Natural killer cell treated with Interleukin-12 subunit alpha and Interleukin-12 subunit beta and Interleukin-15 and Interleukin-18, amount 100 ng/mL, for 72 hours (primary cell): ENCODE measurements at regions not wholly inside any gene's neighbourhood (a gene's known extent, or its start where the extent isn't known, plus 50 kb on each side); places are given as distances from the start of the nearest gene placed in this dataset.
"Not testable (repeated sequence)": the region's sequence is repeated elsewhere in the genome, so short reads cannot be mapped to it uniquely, and the experiment has no call there.

Experiments
- ATAC-seq, 2 donors: fragments of 150-1000 bp; cut with Tn5 transposase in 1 of 2; sonication (Bioruptor Pico), chemical (Tn5 transposase) in 1 of 2; 2 replicates each; pipeline ENCODE4 v1.10.0; 2021
- DNase-seq: peaks from one replicate; pipeline ENCODE4 v3.0.0; 2022; ENCODE audit warnings: low spot score
- H3K27ac Mint-ChIP-seq, 2 donors: 1 replicate in 1 of 2; 2 replicates in 1 of 2; pipeline ENCODE4 v1.8.0; 2022; ENCODE audit warnings: mixed read lengths in 2 of 2, mild to moderate bottlenecking in 1 of 2, moderate library complexity in 1 of 2
- H3K27me3 Mint-ChIP-seq, 2 donors: 1 replicate in 1 of 2; 2 replicates in 1 of 2; pipeline ENCODE4 v1.8.0; 2022; ENCODE audit warnings: mixed read lengths in 2 of 2
- H3K36me3 Mint-ChIP-seq: one replicate; pipeline ENCODE4 v1.8.0; 2022; ENCODE audit warnings: mixed read lengths
- H3K4me1 Mint-ChIP-seq, 2 donors: 1 replicate in 1 of 2; 2 replicates in 1 of 2; pipeline ENCODE4 v1.8.0; 2022; ENCODE audit warnings: low read depth in 2 of 2, mixed read lengths in 2 of 2, mild to moderate bottlenecking in 1 of 2
- H3K4me3 Mint-ChIP-seq: one replicate; pipeline ENCODE4 v1.8.0; 2022; ENCODE audit warnings: mixed read lengths
- H3K9me3 Mint-ChIP-seq: 2 replicates; pipeline ENCODE4 v1.8.0; 2022; ENCODE audit warnings: mixed read lengths

- H3K27me3 Mint-ChIP-seq: no peaks in the 10 kb centered on the region
- H3K36me3 Mint-ChIP-seq: no peaks in the 10 kb centered on the region
- ATAC-seq: no peak
- H3K27ac Mint-ChIP-seq: no peak overlapping the region
- no peak for DNase-seq
- peaks cover 4 to 9% of the 10 kb centered on the region in 2 donors for H3K4me1 Mint-ChIP-seq
- H3K4me3 Mint-ChIP-seq: no peak overlapping the region
- no peaks in the 10 kb centered on the region for H3K9me3 Mint-ChIP-seq
Measured at GRCh38 chr7:159212226-159212625, 67.6 kb upstream of the VIPR2 start.

GRCh38 chr7:159211540-159212182 is 67.0 kb upstream of the VIPR2 start:
- Mint-ChIP-seq H3K36me3 (no peaks in the 10 kb centered on the region), H3K4me1 (peaks cover 4 to 9% of the 10 kb centered on the region in 2 donors), H3K4me3 (no peak overlapping the region), H3K9me3 (no peaks in the 10 kb centered on the region), H3K27me3 (peaks cover 0 to 1% of the 10 kb centered on the region in 2 donors), H3K27ac (no peak overlapping the region)
- no peak for DNase-seq
- ATAC-seq: no peak

GRCh38 chr7:159210581-159211235 is 66.0 kb upstream of the VIPR2 start:
- Mint-ChIP-seq H3K4me3 (peak overlapping the region; percentile 40), H3K36me3 (no peaks in the 10 kb centered on the region), H3K9me3 (no peaks in the 10 kb centered on the region), H3K4me1 (peaks cover 4 to 9% of the 10 kb centered on the region in 2 donors), H3K27me3 (peaks cover 0 to 3% of the 10 kb centered on the region in 2 donors), H3K27ac (no peak overlapping the region)
- DNase-seq: no peak
- no peak for ATAC-seq

DNA sequence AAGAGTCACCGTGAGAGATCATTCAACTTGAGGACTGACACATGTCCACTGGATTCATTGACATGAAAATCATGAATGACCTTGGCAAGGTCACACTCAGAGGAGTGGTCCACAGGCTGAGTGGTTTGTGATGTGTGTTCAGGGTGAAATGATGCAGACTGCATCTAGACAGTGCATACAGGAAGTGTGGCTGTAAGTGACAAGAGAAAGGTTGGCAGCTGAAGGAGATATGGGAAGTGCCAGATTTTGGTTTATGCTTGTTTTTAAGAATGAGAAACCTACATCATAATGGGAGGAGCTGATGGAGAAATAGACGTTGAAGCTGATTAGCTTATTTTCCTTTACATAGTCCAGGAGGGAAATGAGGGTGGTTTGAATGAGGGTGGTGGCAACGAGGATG is 64.8 kb upstream of the VIPR2 start:
- ATAC-seq (peak in 1 of 2 donors; percentile 54), DNase-seq (no peak)
- H3K27me3 Mint-ChIP-seq: peaks cover 0 to 3% of the 10 kb centered on the region in 2 donors
- H3K4me1 Mint-ChIP-seq: peaks cover 7 to 8% of the 10 kb centered on the region in 2 donors
- H3K4me3 Mint-ChIP-seq: no peak overlapping the region
- no peaks in the 10 kb centered on the region for H3K9me3 Mint-ChIP-seq
- H3K36me3 Mint-ChIP-seq: no peaks in the 10 kb centered on the region
- no peak overlapping the region for H3K27ac Mint-ChIP-seq

DNA sequence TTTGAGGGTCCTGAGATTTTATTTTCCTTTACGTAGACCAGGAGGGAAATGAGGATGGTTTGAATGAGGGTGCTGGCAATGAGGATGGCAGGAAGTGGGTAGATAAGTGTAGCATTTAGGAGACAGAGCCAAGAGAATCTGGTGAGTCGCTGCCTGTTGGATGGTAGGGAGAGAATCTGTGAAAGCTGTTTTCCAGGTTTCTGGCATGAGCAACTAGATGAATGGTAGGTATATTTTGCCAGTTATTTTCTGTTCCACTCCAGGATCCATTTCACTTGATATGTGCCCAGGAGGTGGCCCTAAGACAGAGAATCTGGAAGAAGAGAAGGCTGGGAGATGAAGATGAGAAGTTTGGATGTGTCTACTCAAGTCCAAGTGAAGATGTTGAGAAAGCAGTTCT is 63.3 kb upstream of the VIPR2 start:
- Mint-ChIP-seq H3K36me3 (no peaks in the 10 kb centered on the region), H3K4me3 (no peak overlapping the region), H3K9me3 (no peaks in the 10 kb centered on the region), H3K27me3 (peaks cover 0 to 3% of the 10 kb centered on the region in 2 donors), H3K4me1 (peaks cover 4 to 8% of the 10 kb centered on the region in 2 donors), H3K27ac (no peak overlapping the region)
- ATAC-seq: no peak
- DNase-seq: no peak

- ATAC-seq: no peak
- no peak overlapping the region for H3K27ac Mint-ChIP-seq
- no peak overlapping the region for H3K4me3 Mint-ChIP-seq
- no peak for DNase-seq
- H3K4me1 Mint-ChIP-seq: peaks cover 4 to 8% of the 10 kb centered on the region in 2 donors
- no peaks in the 10 kb centered on the region for H3K9me3 Mint-ChIP-seq
- no peaks in the 10 kb centered on the region for H3K36me3 Mint-ChIP-seq
- H3K27me3 Mint-ChIP-seq: peaks cover 0 to 3% of the 10 kb centered on the region in 2 donors
Measured at GRCh38 chr7:159207393-159207792, 62.7 kb upstream of the VIPR2 start.

DNA sequence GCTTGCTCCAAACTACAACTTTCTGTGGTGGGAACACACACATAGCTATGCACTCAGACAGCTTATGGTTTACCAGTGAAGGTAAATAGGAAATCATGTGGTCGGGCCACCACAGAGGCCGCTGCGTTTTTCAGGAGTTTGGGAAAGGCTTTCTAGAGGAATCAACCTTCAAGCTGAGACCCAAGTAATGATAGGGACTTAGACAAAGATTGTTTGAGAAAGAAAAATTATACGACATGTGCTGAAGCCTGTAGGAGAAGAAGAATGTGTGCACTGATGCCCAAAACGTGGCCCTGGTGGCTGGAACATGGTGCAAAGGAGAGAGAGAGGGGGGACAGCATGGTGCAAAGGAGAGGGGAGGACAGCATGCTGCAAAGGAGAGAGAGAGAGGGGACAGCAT is 61.2 kb upstream of the VIPR2 start:
- Mint-ChIP-seq H3K4me3 (no peak overlapping the region), H3K36me3 (no peaks in the 10 kb centered on the region), H3K4me1 (peaks cover 4 to 8% of the 10 kb centered on the region in 2 donors), H3K27me3 (peaks cover 0 to 3% of the 10 kb centered on the region in 2 donors), H3K9me3 (no peaks in the 10 kb centered on the region), H3K27ac (no peak overlapping the region)
- ATAC-seq (no peak), DNase-seq (no peak)

GRCh38 chr7:159204664-159205063 is 60.0 kb upstream of the VIPR2 start:
- ATAC-seq (no peak), DNase-seq (no peak)
- H3K9me3 Mint-ChIP-seq: no peaks in the 10 kb centered on the region
- no peaks in the 10 kb centered on the region for H3K36me3 Mint-ChIP-seq
- no peak overlapping the region for H3K27ac Mint-ChIP-seq
- peaks cover 0 to 3% of the 10 kb centered on the region in 2 donors for H3K27me3 Mint-ChIP-seq
- no peak overlapping the region for H3K4me3 Mint-ChIP-seq
- peaks cover 0 to 4% of the 10 kb centered on the region in 2 donors for H3K4me1 Mint-ChIP-seq

DNA sequence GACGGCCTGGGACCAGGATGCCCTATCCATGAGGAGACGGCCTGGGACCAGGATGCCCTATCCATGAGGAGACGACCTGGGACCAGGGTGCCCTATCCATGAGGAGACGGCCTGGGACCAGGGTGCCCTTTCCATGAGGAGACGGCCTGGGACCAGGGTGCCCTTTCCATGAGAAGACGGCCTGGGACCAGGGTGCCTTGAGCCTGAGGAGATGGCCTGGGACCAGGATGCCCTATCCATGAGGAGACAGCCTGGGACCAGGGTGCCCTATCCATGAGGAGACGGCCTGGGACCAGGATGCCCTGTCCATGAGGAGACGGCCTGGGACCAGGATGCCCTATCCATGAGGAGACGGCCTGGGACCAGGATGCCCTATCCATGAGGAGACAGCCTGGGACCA is 58.6 kb upstream of the VIPR2 start:
- H3K9me3 Mint-ChIP-seq, H3K4me3 Mint-ChIP-seq, H3K36me3 Mint-ChIP-seq, H3K27ac Mint-ChIP-seq, H3K27me3 Mint-ChIP-seq, DNase-seq, ATAC-seq: not testable (repeated sequence)
- peaks cover 8 to 13% of the 10 kb centered on the region in 2 donors for H3K4me1 Mint-ChIP-seq

GRCh38 chr7:159201722-159202330 is 57.2 kb upstream of the VIPR2 start:
- Mint-ChIP-seq H3K27ac (no peak overlapping the region), H3K4me1 (peaks cover 23 to 28% of the 10 kb centered on the region in 2 donors), H3K27me3 (peaks cover 0 to 3% of the 10 kb centered on the region in 2 donors), H3K4me3 (no peak overlapping the region), H3K9me3 (no peaks in the 10 kb centered on the region), H3K36me3 (no peaks in the 10 kb centered on the region)
- no peak for ATAC-seq
- DNase-seq: no peak

DNA sequence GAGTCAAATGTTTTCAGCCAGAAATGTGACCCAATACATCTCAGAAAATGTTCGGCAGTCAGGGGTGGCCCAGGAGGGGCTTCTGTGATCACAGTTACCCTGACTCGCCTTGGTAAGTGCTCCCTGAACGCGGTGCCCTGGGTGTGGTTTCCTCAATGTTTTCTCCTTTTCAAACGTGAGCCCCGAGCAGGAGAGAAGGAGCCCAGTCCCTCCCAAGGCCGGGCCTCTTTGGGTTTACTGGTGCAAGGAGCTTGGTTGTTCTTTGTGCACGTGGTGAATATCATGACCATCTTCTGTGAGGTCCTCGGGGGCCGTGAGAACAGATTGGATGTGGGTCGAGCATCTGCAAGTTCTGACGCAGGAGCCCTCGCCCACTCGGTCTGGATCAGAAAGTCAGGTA is 55.8 kb upstream of the VIPR2 start:
- no peak overlapping the region for H3K27ac Mint-ChIP-seq

DNA sequence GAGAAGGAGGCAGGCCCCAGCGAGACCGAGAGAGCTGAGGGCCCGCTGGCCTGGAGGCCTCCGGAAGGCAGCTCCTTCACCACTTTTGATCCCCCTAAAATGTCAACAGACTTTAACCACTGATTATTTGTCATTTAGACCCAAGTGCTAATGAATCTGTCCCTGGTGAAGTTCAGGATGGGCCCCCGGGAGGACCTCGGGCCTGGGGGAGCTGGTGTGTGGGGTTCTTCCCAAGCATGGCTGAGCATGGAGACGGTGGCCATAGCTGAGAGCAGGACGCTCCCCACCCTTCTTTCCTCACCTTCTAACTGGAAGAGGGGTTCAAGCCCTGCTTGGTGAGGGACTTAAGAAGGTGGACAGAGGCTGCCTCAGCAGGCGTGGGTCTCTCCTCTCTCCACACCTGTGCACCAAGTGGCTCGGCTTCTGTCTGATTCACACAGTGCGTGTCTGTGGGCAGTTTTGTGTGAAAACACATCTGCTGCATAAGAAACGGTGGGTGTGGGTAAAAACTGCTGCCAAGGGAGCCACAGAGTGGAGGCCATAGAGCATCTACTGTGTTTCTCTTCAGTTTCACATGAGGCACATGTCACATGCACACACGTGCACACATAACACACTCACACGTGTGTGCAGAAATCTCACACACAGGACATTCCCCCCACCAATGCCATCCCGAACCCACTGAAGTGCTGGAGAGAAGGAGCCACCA is 53.5 kb upstream of the VIPR2 start:
- Mint-ChIP-seq H3K4me1 (peaks cover 44 to 55% of the 10 kb centered on the region in 2 donors), H3K4me3 (peak overlapping the region; percentile 85), H3K36me3 (no peaks in the 10 kb centered on the region), H3K27ac (peak overlapping the region; percentile 46 to 86), H3K27me3 (no peaks in the 10 kb centered on the region), H3K9me3 (no peaks in the 10 kb centered on the region)
- DNase-seq (no peak), ATAC-seq (peak; percentile 46 to 50)

More for the DNA sequence above, 55.8 kb upstream of the VIPR2 start:
- Mint-ChIP-seq H3K4me3 (no peak overlapping the region), H3K27me3 (no peaks in the 10 kb centered on the region), H3K36me3 (no peaks in the 10 kb centered on the region), H3K4me1 (peaks cover 32 to 34% of the 10 kb centered on the region in 2 donors), H3K9me3 (no peaks in the 10 kb centered on the region)
- no peak for DNase-seq
- no peak for ATAC-seq

DNA sequence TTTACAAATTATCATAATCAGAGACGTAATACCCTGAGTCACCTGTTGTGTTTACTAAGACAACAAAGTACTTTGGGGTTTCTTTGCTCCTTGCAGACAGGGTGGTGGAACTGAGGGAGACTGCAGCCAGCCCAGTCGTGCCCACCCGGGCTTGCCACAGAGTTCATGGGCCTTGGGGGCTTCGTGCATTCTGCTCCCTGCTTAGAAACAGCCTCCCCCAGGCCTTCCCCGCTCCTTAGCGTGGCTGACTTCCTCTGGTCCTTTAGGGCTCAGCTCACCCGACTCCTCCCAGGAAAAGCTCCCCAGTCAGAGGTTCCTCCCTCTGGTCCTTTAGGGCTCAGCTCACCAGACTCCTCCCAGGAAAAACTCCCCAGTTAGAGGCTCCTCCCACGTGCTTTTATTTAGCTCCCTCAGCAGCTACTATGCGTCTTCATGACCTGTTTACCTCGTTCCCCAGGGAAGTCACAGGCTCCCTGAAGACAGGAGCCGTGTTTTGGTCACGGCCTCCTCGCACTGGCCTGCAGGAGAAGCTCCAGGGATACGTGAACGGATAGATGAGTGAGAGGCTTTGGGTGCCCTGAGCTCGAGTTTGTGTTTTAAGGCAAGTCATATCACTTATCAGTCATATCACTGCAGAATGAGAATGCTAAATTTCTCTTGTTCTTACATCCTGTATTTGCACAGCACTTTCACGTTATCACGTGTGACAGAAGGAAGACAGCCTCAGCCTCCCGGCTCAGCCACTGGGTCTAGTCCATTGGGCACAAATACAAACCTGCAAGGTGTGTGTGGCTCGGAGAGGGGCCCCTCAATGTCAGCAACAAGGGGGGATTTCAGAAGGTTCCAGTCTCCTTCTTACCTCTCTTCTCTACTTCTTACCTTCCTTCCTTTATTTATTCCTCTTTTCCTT is 52.7 kb upstream of the VIPR2 start:
- H3K4me1 Mint-ChIP-seq: peaks cover 48 to 57% of the 10 kb centered on the region in 2 donors
- no peaks in the 10 kb centered on the region for H3K36me3 Mint-ChIP-seq
- no peak for DNase-seq
- no peaks in the 10 kb centered on the region for H3K27me3 Mint-ChIP-seq
- no peaks in the 10 kb centered on the region for H3K9me3 Mint-ChIP-seq
- peak overlapping the region; percentile 85 for H3K4me3 Mint-ChIP-seq
- peak; percentile 67 to 87 for ATAC-seq
- H3K27ac Mint-ChIP-seq: peak overlapping the region; percentile 46 to 86
